CD4-positive, alpha-beta T cell treated with Interleukin-1 beta for 1 hour (primary cell): ENCODE measurements at regions not wholly inside any gene's neighbourhood (a gene's known extent, or its start where the extent isn't known, plus 50 kb on each side); places are given as distances from the start of the nearest gene placed in this dataset.
"Not testable (repeated sequence)": the region's sequence is repeated elsewhere in the genome, so short reads cannot be mapped to it uniquely, and the experiment has no call there.

Experiments
- DNase-seq, 2 donors: peaks; one replicate each; pipeline ENCODE4 v3.0.0-alpha.2; 2020 to 2022

- DNase-seq = no peak
These were observed 154.1 kb downstream of the SH3BP4 start for GRCh38 chr2:235105821-235106359.

GRCh38 chr2:235106874-235107639 is 155.2 kb downstream of the SH3BP4 start:
- peak in 1 of 2 donors; percentile 5 for DNase-seq

- DNase-seq = no peak
These were observed 155.8 kb downstream of the SH3BP4 start for GRCh38 chr2:235107640-235107951.

GRCh38 chr2:235109561-235109960 is 157.7 kb downstream of the SH3BP4 start:
- DNase-seq = not testable (repeated sequence)

- no peak for DNase-seq
These were observed 160.5 kb downstream of the SH3BP4 start for GRCh38 chr2:235112365-235112764.

GRCh38 chr2:235113854-235114253 is 162.0 kb downstream of the SH3BP4 start:
- DNase-seq = no peak

GRCh38 chr2:235114286-235114685 is 162.5 kb downstream of the SH3BP4 start:
- no peak for DNase-seq

- no peak for DNase-seq
These were observed 163.7 kb downstream of the SH3BP4 start for GRCh38 chr2:235115521-235115920.

GRCh38 chr2:235116885-235117492 is 165.2 kb downstream of the SH3BP4 start:
- peak in 1 of 2 donors; percentile 27 for DNase-seq

- no peak for DNase-seq
These were observed 175.0 kb downstream of the SH3BP4 start for GRCh38 chr2:235126768-235127167.

GRCh38 chr2:235127931-235128330 is 176.1 kb downstream of the SH3BP4 start:
- no peak for DNase-seq

- no peak for DNase-seq
These were observed 178.0 kb downstream of the SH3BP4 start for GRCh38 chr2:235129850-235130249.

- no peak for DNase-seq
These were observed 179.8 kb downstream of the SH3BP4 start for GRCh38 chr2:235131334-235132305.

- no peak for DNase-seq
These were observed 180.8 kb downstream of the SH3BP4 start for GRCh38 chr2:235132651-235133050.

GRCh38 chr2:235133837-235134236 is 182.0 kb downstream of the SH3BP4 start:
- DNase-seq = no peak

- DNase-seq = no peak
These were observed 182.6 kb downstream of the SH3BP4 start for GRCh38 chr2:235134420-235134819.

GRCh38 chr2:235135195-235135965 is 183.6 kb downstream of the SH3BP4 start:
- no peak for DNase-seq

GRCh38 chr2:235135990-235136561 is 184.3 kb downstream of the SH3BP4 start:
- DNase-seq = peak in 1 of 2 donors; percentile 41

GRCh38 chr2:235138339-235138738 is 186.5 kb downstream of the SH3BP4 start:
- no peak for DNase-seq

GRCh38 chr2:235139956-235140800 is 188.4 kb downstream of the SH3BP4 start:
- no peak for DNase-seq

GRCh38 chr2:235140801-235141081 is 188.9 kb downstream of the SH3BP4 start:
- DNase-seq = no peak
